GM12872 (cell line): ENCODE measurements at regions not wholly inside any gene's neighbourhood (a gene's known extent, or its start where the extent isn't known, plus 50 kb on each side); places are given as distances from the start of the nearest gene placed in this dataset.

Experiments
- TF ChIP-seq, protein P1 (sequence below): IDR thresholded peaks from 3 replicates; pipeline ENCODE4 v1.5.1; 2011; ENCODE audit warnings: low read depth, mild to moderate bottlenecking, low read length, moderate library complexity; ENCODE audit not compliant: insufficient read depth

DNA sequence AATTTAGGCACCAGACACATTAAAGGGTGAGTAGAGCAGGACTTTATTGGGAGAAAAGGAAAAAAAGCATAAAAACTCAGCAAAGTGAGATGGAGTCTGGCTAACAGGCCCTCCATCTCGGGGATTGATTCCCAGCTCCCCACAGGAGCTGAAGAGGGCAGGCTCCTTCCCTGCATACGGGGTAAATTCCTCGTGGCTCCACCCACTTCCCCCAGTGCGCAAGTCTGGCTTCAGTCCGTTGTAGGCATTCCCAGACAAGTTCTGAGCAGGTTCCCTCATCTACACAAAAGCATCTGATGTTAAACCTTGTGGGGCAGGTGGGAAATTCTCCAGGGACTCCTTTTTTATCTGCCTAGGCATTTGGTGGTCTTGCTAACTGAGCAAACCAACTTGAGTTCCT, 722.6 kb downstream of the ZNF385D start:
- TF ChIP-seq, protein P1, sequence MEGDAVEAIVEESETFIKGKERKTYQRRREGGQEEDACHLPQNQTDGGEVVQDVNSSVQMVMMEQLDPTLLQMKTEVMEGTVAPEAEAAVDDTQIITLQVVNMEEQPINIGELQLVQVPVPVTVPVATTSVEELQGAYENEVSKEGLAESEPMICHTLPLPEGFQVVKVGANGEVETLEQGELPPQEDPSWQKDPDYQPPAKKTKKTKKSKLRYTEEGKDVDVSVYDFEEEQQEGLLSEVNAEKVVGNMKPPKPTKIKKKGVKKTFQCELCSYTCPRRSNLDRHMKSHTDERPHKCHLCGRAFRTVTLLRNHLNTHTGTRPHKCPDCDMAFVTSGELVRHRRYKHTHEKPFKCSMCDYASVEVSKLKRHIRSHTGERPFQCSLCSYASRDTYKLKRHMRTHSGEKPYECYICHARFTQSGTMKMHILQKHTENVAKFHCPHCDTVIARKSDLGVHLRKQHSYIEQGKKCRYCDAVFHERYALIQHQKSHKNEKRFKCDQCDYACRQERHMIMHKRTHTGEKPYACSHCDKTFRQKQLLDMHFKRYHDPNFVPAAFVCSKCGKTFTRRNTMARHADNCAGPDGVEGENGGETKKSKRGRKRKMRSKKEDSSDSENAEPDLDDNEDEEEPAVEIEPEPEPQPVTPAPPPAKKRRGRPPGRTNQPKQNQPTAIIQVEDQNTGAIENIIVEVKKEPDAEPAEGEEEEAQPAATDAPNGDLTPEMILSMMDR: no peak

DNA sequence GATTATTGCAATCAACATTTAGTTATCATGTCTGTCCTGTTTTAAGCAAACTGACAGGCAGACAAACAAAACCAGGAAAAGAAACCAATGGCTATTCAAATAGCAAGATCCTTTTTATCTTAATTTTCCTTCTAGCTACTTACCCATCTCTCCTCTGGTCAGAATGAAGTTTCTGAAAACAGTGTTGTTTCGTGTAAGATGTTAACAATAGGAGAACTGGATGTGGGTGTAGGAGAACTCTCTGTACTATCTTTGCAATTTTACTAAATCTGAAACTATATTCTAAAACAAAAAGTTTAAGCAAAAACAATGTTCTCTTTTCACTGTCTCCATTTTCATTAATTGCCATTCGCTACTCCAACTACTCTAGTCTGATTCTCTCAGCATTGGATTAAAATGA, 726.4 kb downstream of the ZNF385D start:
- TF ChIP-seq, protein P1: no peak

DNA sequence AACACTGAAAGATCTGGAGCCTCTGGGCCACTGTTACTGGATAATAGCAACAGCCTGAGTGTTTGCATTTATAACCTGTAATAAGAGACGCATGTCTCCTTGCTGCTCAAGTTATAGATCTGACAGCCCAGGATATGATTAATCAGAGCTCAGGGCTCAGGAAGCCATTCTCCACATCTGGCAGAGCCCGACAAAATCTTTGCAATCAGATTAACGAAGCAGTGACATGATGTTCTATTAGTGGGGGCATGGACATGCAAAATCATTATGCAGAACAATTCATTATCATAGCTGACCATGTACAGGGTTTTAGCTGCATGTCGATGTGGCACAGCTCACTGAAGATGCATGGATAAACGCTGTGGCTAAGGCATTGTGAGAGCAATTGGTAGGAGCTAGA, 730.3 kb downstream of the ZNF385D start:
- TF ChIP-seq, protein P1: no peak

DNA sequence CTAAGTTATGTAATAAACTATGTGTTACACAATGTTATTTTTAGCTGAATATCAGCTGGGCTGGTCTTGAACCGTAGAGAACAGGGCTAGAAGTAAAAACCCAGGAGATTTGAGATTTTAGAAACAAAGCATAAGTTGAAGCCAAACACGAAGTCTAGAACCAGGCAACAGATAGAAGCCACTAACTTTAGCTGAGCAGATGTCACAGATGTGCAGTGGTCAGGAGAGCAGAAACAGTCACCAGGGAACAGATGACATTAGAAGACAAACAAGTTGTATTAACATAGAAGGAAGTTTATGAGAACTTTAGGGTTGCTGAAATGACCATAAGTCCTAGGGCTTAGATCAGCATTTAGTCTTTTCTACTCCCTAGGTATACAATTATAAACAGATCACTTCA, 731.0 kb downstream of the ZNF385D start:
- TF ChIP-seq, protein P1: no peak

DNA sequence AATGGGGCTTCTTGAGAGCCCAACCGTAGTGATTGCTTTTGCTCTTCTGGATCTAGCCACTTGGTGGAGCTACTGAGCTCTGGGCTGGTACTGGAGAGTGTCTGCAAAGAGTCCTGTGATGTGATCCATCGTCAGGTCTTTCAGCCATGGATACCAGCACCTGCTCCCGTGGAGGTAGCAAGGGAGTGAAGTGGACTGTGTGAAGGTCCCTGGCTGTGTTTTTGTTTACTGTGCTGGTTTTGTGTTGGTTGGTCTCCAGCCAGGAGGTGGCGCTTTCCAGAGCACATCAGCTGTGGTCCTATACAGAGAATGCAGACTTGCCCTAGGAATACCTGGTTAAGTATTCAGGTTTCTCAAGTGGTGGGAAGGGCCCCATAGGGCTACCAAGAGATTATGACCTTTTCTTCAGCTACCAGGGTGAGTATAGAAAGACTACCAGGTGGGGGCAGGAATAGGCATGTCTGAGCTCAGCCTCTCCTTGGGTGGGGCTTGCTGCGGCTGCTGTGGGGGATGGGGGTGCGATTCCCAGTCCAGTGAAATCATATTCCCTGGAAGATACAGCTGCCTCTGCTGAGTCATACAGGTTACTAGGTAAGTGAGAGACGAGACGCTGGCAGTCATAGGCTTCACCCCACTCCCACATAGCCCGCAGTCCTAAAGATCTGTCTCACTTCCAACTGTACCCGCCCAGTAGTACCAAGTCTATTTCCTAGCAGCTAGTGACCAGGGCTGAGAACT, 733.7 kb downstream of the ZNF385D start:
- TF ChIP-seq, protein P1: peak; percentile 53; the same call in 2 of the 3 replicates

DNA sequence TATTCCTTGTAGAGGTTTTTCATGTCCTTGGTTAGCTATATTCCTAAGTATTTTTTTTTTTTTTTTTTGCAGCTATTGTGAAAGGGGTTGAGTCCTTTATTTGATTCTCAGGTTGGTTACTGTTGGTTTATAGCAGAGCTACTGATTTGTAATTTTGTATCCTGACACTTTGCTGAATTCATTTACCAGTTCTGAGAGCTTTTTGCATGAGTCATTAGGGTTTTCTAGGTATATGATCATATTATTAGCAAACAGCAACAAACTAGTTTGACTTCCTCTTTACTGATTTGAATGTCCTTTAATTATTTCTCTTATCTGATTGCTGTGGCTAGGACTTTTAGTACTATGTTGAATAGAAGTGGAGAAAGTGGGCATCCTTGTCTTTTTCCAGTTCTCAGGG, 737.4 kb downstream of the ZNF385D start:
- TF ChIP-seq, protein P1: no peak

DNA sequence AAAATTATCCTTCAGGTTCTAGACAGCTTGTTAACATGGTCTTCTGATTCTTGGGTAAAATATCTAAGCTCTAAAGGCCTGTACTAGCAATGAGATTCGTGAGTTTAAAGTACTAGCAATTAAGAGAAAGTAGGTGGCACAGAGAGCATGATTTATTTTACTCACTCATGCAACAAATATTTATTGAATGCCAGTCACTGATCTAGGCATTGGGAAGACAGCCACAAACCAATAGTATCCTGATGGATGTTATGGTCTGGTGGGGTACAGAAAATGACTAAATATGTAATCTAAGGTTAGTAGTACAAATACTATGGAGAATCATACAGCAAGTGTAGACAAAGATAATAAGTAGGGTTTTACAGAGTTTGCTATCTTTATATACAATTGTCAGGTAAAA, 751.3 kb downstream of the ZNF385D start:
- TF ChIP-seq, protein P1: no peak

DNA sequence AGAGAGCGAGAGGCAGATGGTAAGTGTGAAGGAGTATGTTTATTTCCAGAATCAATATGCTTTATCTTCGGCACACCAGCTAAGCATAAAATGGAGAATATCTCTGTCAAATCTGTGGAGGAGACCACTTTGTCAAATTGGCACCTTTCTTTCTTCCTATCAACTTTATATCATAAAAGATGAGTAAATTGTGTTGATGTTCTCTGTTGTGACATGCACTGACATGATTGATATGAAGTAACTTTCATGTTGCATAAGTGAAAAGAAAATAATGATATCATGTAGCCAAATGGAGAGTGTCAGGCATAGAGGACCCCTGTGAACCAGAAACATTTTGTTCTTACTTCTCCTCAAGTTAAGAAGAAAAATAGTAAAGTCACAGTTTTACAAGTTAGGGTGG, 753.8 kb downstream of the ZNF385D start:
- TF ChIP-seq, protein P1: no peak
